ENCODE measurements at regions not wholly inside any gene's neighbourhood (a gene's known extent, or its start where the extent isn't known, plus 50 kb on each side); places are given as distances from the start of the nearest gene placed in this dataset.
A peak's percentile ranks its signal among the peaks of the same experiment; 100 is the strongest.

DNA sequence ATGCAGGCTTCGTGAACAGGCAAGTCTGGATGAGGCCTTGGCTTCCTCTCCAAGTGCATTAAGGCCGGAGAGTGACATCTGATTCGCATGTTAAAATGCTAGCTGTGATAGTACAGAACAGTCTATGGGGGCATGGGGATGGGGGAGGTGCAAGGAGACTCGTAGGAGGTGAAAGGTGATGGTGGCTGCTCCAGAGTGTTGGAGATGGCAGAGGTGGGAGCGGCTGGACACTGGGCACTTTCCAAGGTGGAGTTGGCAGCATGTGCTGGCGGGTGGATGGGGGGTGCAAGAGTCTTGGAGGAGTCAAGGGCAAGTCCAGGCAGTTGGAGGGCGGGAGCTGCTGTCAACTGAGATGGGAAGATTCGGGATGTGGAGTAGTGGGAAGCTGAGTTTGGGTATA, 350.9 kb upstream of the TNRC6C start:
- no peak for DNase-seq
- 78 to 89% (median 85%) methylated on average over 8 of the region's 8 CpGs for WGBS, 5 donors
- no peak overlapping the region for H3K27ac ChIP-seq
- H3K9me3 ChIP-seq = no peaks in the 10 kb centered on the region
- intact Hi-C loops (cut with DNase I; ENCODE audit: low total_unique reads) = no loop called here
- peaks cover 0 to 7% (median 0%) of the 10 kb centered on the region in 3 donors for H3K27me3 ChIP-seq
- TF ChIP-seq POLR2AphosphoS5 (IDR thresholded peaks at IDR 0.05) (no peak), EP300 (IDR thresholded peaks at IDR 0.05) (no peak), POLR2A (IDR thresholded peaks at IDR 0.05) (no peak)
- TF ChIP-seq, protein P1, sequence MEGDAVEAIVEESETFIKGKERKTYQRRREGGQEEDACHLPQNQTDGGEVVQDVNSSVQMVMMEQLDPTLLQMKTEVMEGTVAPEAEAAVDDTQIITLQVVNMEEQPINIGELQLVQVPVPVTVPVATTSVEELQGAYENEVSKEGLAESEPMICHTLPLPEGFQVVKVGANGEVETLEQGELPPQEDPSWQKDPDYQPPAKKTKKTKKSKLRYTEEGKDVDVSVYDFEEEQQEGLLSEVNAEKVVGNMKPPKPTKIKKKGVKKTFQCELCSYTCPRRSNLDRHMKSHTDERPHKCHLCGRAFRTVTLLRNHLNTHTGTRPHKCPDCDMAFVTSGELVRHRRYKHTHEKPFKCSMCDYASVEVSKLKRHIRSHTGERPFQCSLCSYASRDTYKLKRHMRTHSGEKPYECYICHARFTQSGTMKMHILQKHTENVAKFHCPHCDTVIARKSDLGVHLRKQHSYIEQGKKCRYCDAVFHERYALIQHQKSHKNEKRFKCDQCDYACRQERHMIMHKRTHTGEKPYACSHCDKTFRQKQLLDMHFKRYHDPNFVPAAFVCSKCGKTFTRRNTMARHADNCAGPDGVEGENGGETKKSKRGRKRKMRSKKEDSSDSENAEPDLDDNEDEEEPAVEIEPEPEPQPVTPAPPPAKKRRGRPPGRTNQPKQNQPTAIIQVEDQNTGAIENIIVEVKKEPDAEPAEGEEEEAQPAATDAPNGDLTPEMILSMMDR (IDR thresholded peaks at IDR 0.05) = no peak
- H3K4me3 ChIP-seq = no peak overlapping the region
- H3K4me1 ChIP-seq = peaks cover 6 to 32% (median 18%) of the 10 kb centered on the region in 4 donors
- H3K36me3 ChIP-seq = no peaks in the 10 kb centered on the region

- TF ChIP-seq EP300 (IDR thresholded peaks at IDR 0.05) (no peak), POLR2A (IDR thresholded peaks at IDR 0.05) (no peak)
- DNase-seq = no peak
- no peak overlapping the region for H3K4me3 ChIP-seq
- WGBS, 5 donors = 89 to 95% (median 93%) methylated on average over 10 of the region's 10 CpGs
- H3K9me3 ChIP-seq = no peaks in the 10 kb centered on the region
- H3K27ac ChIP-seq = no peak overlapping the region
- intact Hi-C loops (cut with DNase I; ENCODE audit: low total_unique reads) = no loop called here
- peaks cover 0 to 7% (median 0%) of the 10 kb centered on the region in 3 donors for H3K27me3 ChIP-seq
- no peaks in the 10 kb centered on the region for H3K36me3 ChIP-seq
- peaks cover 0 to 24% (median 13%) of the 10 kb centered on the region in 4 donors for H3K4me1 ChIP-seq
Measured at GRCh38 chr17:77608431-77608830, 350.1 kb upstream of the TNRC6C start.

- Histone ChIP-seq H3K4me3 (peak overlapping the region in 1 of 4 donors; percentile 8), H3K27ac (peak overlapping the region in 3 of 5 donors; percentile 57 to 69 (median 67)), H3K9me3 (no peaks in the 10 kb centered on the region), H3K4me1 (peaks cover 0 to 21% (median 12%) of the 10 kb centered on the region in 4 donors), H3K27me3 (peaks cover 0 to 7% (median 0%) of the 10 kb centered on the region in 3 donors), H3K36me3 (no peaks in the 10 kb centered on the region)
- TF ChIP-seq EP300 (IDR thresholded peaks at IDR 0.05) = no peak
- no peak for TF ChIP-seq POLR2AphosphoS5 (IDR thresholded peaks at IDR 0.05)
- TF ChIP-seq POLR2A (IDR thresholded peaks at IDR 0.05) = no peak
- TF ChIP-seq, protein P1 (IDR thresholded peaks at IDR 0.05) = no peak
- intact Hi-C loops (cut with DNase I; ENCODE audit: low total_unique reads) = no loop called here
- WGBS, 5 donors = 58 to 70% (median 68%) methylated on average over 26 of the region's 26 CpGs
- peak in 1 of 2 donors; percentile 66 for DNase-seq
Measured at GRCh38 chr17:77609553-77610517, 348.7 kb upstream of the TNRC6C start.

- WGBS, 5 donors = 53 to 79% (median 64%) methylated on average over 5 of the region's 5 CpGs
- intact Hi-C loops (cut with DNase I; ENCODE audit: low total_unique reads) = no loop called here
- Histone ChIP-seq H3K9me3 (no peaks in the 10 kb centered on the region), H3K27me3 (peaks cover 0 to 7% (median 0%) of the 10 kb centered on the region in 3 donors), H3K27ac (peak overlapping the region in 3 of 5 donors; percentile 57 to 69 (median 67)), H3K4me1 (peaks cover 0 to 22% (median 13%) of the 10 kb centered on the region in 4 donors), H3K36me3 (no peaks in the 10 kb centered on the region), H3K4me3 (peak overlapping the region in 1 of 4 donors; percentile 8)
- no peak for DNase-seq
- TF ChIP-seq EP300 (IDR thresholded peaks at IDR 0.05) (no peak), POLR2A (IDR thresholded peaks at IDR 0.05) (no peak), POLR2AphosphoS5 (IDR thresholded peaks at IDR 0.05) (no peak)
- TF ChIP-seq, protein P1 (IDR thresholded peaks at IDR 0.05) = no peak
Measured at GRCh38 chr17:77610518-77610893, 348.0 kb upstream of the TNRC6C start.

All from stomach (tissue), 8 donors.